ENCODE measurements at regions not wholly inside any gene's neighbourhood (a gene's known extent, or its start where the extent isn't known, plus 50 kb on each side); places are given as distances from the start of the nearest gene placed in this dataset.
"Not testable (repeated sequence)": the region's sequence is repeated elsewhere in the genome, so short reads cannot be mapped to it uniquely, and the experiment has no call there.

GRCh38 chr6:167235005-167235404 is 56.1 kb upstream of the UNC93A start:
- no peak for DNase-seq (ENCODE audit: low read depth in 2 of 2)
- no peak for TF ChIP-seq CTCF (IDR thresholded peaks at IDR 0.05; ENCODE audit: low read depth, low read length)
- H3K4me3 ChIP-seq (replicated peaks in 1 of 2; ENCODE audit: low read depth in 2 of 2, low read length in 2 of 2) = no peak overlapping the region

- no peak for TF ChIP-seq CTCF (IDR thresholded peaks at IDR 0.05; ENCODE audit: low read depth, low read length)
- H3K4me3 ChIP-seq (replicated peaks in 1 of 2; ENCODE audit: low read depth in 2 of 2, low read length in 2 of 2) = no peak overlapping the region
- no peak for DNase-seq (ENCODE audit: low read depth in 2 of 2)
These were observed 55.5 kb upstream of the UNC93A start for GRCh38 chr6:167235421-167236238.

- TF ChIP-seq CTCF (IDR thresholded peaks at IDR 0.05; ENCODE audit: low read depth, low read length) = no peak
- no peak for DNase-seq (ENCODE audit: low read depth in 2 of 2)
- no peak overlapping the region for H3K4me3 ChIP-seq (replicated peaks in 1 of 2; ENCODE audit: low read depth in 2 of 2, low read length in 2 of 2)
These were observed 54.9 kb upstream of the UNC93A start for GRCh38 chr6:167236239-167236571.

- no peak for DNase-seq (ENCODE audit: low read depth in 2 of 2)
- no peak overlapping the region for H3K4me3 ChIP-seq (replicated peaks in 1 of 2; ENCODE audit: low read depth in 2 of 2, low read length in 2 of 2)
- no peak for TF ChIP-seq CTCF (IDR thresholded peaks at IDR 0.05; ENCODE audit: low read depth, low read length)
These were observed 53.5 kb upstream of the UNC93A start for GRCh38 chr6:167237438-167238145.

GRCh38 chr6:167238146-167238693 is 52.9 kb upstream of the UNC93A start:
- no peak for TF ChIP-seq CTCF (IDR thresholded peaks at IDR 0.05; ENCODE audit: low read depth, low read length)
- no peak overlapping the region for H3K4me3 ChIP-seq (replicated peaks in 1 of 2; ENCODE audit: low read depth in 2 of 2, low read length in 2 of 2)
- no peak for DNase-seq (ENCODE audit: low read depth in 2 of 2)

- H3K4me3 ChIP-seq (replicated peaks in 1 of 2; ENCODE audit: low read depth in 2 of 2, low read length in 2 of 2) = no peak overlapping the region
- DNase-seq (ENCODE audit: low read depth in 2 of 2) = no peak
- TF ChIP-seq CTCF (IDR thresholded peaks at IDR 0.05; ENCODE audit: low read depth, low read length) = no peak
These were observed 52.2 kb upstream of the UNC93A start for GRCh38 chr6:167238694-167239467.

GRCh38 chr6:167239470-167239869 is 51.6 kb upstream of the UNC93A start:
- DNase-seq (ENCODE audit: low read depth in 2 of 2); H3K4me3 ChIP-seq (replicated peaks in 1 of 2; ENCODE audit: low read depth in 2 of 2, low read length in 2 of 2): not testable (repeated sequence)

Data from cardiac fibroblast (primary cell).